GM12873 (cell line): ENCODE measurements at regions not wholly inside any gene's neighbourhood (a gene's known extent, or its start where the extent isn't known, plus 50 kb on each side); places are given as distances from the start of the nearest gene placed in this dataset.

Experiments
- CTCF ChIP-seq: IDR thresholded peaks from 2 replicates; pipeline ENCODE4 v1.5.1; 2012; ENCODE audit warnings: low read depth, mild to moderate bottlenecking, moderate library complexity, low read length, control low read depth; ENCODE audit not compliant: insufficient read depth; ENCODE audit errors: missing control alignments

GRCh38 chr10:109474812-109475211 lies 448.5 kb downstream of the XPNPEP1 start:
- no peak for TF ChIP-seq CTCF

DNA sequence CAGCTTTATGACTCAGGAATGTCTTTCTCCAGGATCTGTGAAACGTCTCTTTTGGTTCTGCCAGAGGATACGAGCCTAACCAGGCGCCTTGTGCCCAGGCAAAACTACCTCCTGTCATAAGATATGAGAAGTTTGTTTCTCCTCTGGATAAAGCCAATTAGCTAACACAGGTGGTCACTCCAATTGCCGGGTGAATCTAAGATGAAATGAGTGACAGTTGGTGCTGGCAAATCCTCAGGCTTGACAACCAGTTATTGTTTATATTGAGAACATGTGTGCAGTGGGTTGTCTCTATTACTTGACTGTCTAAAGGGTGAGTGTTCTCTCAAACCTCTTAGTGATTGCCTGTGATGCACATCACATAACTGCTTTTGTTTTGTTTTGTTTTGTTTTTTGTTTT lies 449.1 kb downstream of the XPNPEP1 start:
- TF ChIP-seq CTCF, result no peak

DNA sequence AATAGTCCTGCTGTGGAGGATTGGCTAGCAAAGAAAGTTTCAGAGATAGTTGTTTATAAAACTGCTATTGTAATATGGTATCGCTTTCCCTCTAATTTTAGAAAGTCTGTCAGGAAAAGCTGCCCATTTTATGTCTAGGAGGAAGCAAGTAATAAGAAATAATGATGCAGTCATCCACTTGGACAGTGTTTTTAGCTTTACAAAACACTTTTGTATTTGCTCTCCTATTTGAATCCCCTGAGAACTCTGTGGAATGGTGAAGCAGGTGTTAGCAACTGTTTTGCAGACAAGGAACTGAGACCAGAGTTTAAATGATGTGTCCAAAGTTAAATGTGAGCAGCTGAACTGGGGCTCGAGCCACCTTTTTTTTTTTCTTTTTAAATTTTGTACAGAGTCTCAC lies 455.8 kb downstream of the XPNPEP1 start:
- TF ChIP-seq CTCF, result no peak

GRCh38 chr10:109464949-109465348 lies 458.4 kb downstream of the XPNPEP1 start:
- TF ChIP-seq CTCF, result no peak

DNA sequence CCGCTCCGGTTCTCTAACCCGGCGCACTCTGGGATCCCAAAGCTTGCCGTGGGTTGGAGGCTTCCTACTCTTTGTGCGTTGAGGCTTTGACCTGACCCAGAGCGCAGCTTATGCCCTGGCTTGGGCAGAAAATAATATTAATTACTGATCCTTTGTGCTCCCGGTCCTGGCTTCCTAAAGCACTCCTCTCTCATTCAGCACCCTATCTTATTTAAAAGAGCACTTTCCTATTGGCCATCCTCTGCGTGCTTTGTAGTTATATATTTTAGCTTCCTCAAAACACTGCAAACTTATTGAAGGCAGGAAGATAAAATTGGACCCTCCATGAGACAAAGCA lies 466.0 kb downstream of the XPNPEP1 start:
- no peak for TF ChIP-seq CTCF

DNA sequence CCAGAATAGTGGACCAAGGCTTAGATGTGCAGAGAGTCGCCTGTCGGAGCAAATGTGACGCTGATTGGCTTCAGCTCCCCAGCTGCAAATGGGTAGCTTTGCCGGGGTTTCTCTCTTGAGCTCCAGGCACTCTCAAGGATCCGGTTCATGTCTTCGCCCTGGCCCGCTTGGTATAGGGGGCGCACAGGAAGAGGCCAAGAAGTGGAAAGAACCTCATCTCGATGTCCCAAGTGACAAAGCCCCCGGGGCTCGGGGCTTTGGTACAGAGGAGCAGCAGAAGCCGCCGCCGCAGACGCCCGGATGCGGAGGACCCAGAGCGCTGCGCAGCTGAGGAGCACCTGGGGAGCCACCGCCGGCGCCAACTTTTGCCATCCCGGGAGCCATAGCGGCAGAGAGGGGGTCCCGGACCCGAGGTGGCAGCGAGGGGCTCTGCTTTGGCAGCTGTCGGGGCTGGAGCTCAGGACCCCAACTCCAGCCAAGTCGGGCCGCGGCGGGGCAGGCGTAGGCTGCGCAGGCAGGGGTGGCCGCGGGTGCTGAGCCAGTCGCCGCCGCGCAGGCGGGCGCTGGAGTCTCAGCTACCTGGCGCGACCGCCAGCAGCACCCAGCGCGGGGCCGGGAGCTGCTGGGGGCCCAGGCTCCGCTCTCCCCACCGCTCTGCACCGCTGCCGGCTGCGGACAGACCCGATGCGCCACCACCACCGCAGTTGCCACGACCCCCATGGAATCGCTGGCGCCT lies 466.6 kb downstream of the XPNPEP1 start:
- TF ChIP-seq CTCF, result no peak

DNA sequence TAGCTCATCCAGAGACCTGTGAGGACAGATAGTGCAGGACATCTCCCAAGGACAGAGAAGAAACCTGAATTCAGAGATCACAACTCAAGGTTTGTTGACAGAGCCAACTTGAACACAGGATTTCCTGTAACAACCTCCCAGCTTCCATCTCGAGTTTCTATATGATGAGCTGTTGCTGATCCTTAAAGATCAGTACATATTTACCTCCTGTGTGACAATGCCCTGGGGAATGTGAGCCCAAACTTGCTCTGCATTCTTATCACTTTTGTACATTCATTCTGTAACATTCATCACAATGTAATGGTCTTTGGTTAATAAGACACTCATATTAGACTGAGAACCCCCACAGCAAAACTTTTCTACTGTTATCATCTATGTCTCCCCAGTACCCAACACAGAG lies 468.6 kb downstream of the XPNPEP1 start:
- no peak for TF ChIP-seq CTCF
